Stimulated activated CD4-positive, alpha-beta T cell treated with anti-CD3 and anti-CD28 coated beads, Interleukin-2, amount 100 ng/mL, for 4 hours (primary cell): ENCODE measurements at regions not wholly inside any gene's neighbourhood (a gene's known extent, or its start where the extent isn't known, plus 50 kb on each side); places are given as distances from the start of the nearest gene placed in this dataset.
"Not testable (repeated sequence)": the region's sequence is repeated elsewhere in the genome, so short reads cannot be mapped to it uniquely, and the experiment has no call there.

Experiments
- DNase-seq: peaks from one replicate; pipeline ENCODE4 v3.0.0-alpha.2; 2020; ENCODE audit warnings: low read depth

- DNase-seq: no peak
These were observed 78.3 kb upstream of the SLC16A7 start for GRCh38 chr12:59517522-59517921.

- DNase-seq: no peak
These were observed 94.9 kb upstream of the SLC16A7 start for GRCh38 chr12:59500915-59501314.

GRCh38 chr12:59500335-59500734 lies 95.5 kb upstream of the SLC16A7 start:
- no peak for DNase-seq

GRCh38 chr12:59499774-59500173 lies 96.1 kb upstream of the SLC16A7 start:
- no peak for DNase-seq

- no peak for DNase-seq
These were observed 101.2 kb upstream of the SLC16A7 start for GRCh38 chr12:59494617-59495016.

- DNase-seq: no peak
These were observed 104.0 kb upstream of the SLC16A7 start for GRCh38 chr12:59491877-59492276.

GRCh38 chr12:59486827-59487226 lies 109.0 kb upstream of the SLC16A7 start:
- DNase-seq: no peak

GRCh38 chr12:59484575-59484974 lies 111.3 kb upstream of the SLC16A7 start:
- DNase-seq: no peak

- not testable (repeated sequence) for DNase-seq
These were observed 121.6 kb upstream of the SLC16A7 start for GRCh38 chr12:59474236-59474635.

GRCh38 chr12:59472273-59472672 lies 123.6 kb upstream of the SLC16A7 start:
- DNase-seq: no peak

- DNase-seq: no peak
These were observed 135.7 kb upstream of the SLC16A7 start for GRCh38 chr12:59459966-59460660.

- no peak for DNase-seq
These were observed 142.4 kb upstream of the SLC16A7 start for GRCh38 chr12:59453475-59453874.

- no peak for DNase-seq
These were observed 143.1 kb upstream of the SLC16A7 start for GRCh38 chr12:59452746-59453145.

GRCh38 chr12:59452259-59452658 lies 143.6 kb upstream of the SLC16A7 start:
- no peak for DNase-seq

- DNase-seq: no peak
These were observed 149.7 kb upstream of the SLC16A7 start for GRCh38 chr12:59446116-59446515.

GRCh38 chr12:59444932-59445331 lies 150.9 kb upstream of the SLC16A7 start:
- peak; percentile 13 for DNase-seq

GRCh38 chr12:59432057-59432456 lies 163.8 kb upstream of the SLC16A7 start:
- no peak for DNase-seq

- DNase-seq: no peak
These were observed 164.6 kb upstream of the SLC16A7 start for GRCh38 chr12:59431266-59431665.

GRCh38 chr12:59429766-59430165 lies 166.1 kb upstream of the SLC16A7 start:
- no peak for DNase-seq

- DNase-seq: no peak
These were observed 170.0 kb upstream of the SLC16A7 start for GRCh38 chr12:59425798-59426197.

- DNase-seq: not testable (repeated sequence)
These were observed 171.2 kb upstream of the SLC16A7 start for GRCh38 chr12:59424666-59425065.

- DNase-seq: no peak
These were observed 181.8 kb upstream of the SLC16A7 start for GRCh38 chr12:59414051-59414450.

- no peak for DNase-seq
These were observed 187.4 kb upstream of the SLC16A7 start for GRCh38 chr12:59408431-59408830.

- no peak for DNase-seq
These were observed 188.0 kb upstream of the SLC16A7 start for GRCh38 chr12:59407799-59408198.
